GM23338 (cell line): ENCODE measurements at regions not wholly inside any gene's neighbourhood (a gene's known extent, or its start where the extent isn't known, plus 50 kb on each side); places are given as distances from the start of the nearest gene placed in this dataset.

Source experiments
- CREB1 ChIP-seq: fragments of 250-450 bp; sonication (Bioruptor Pico); IDR thresholded peaks from 2 replicates; pipeline ENCODE4 v1.5.0; 2020; ENCODE audit warnings: low read depth, mild to moderate bottlenecking, moderate library complexity
- CTCF ChIP-seq, 2 experiments: fragments of 200-600 bp in 1 of 2; sonication (generic) in 1 of 2; conservative IDR thresholded peaks; 2 replicates each; pipeline versions ENCODE4 v1.5.1 to v1.6.1; 2016 to 2017; ENCODE audit warnings: antibody characterized with exemption in 2 of 2, low read depth in 2 of 2, mild to moderate bottlenecking in 2 of 2, moderate library complexity in 1 of 2
- ETS1 ChIP-seq: IDR thresholded peaks from 2 replicates; pipeline ENCODE4 v1.6.1; 2016; ENCODE audit warnings: antibody characterized with exemption
- EZH2 ChIP-seq: fragments of 200-600 bp; sonication (generic); IDR thresholded peaks from one replicate; pipeline ENCODE4 v1.8.0; 2017; ENCODE audit warnings: antibody characterized with exemption, mild to moderate bottlenecking, low read depth; ENCODE audit not compliant: unreplicated experiment
- EZH2phosphoT487 ChIP-seq: fragments of 200-600 bp; sonication (generic); IDR thresholded peaks from one replicate; pipeline ENCODE4 v1.8.1; 2018; ENCODE audit warnings: antibody characterized with exemption; ENCODE audit not compliant: unreplicated experiment
- JUNB ChIP-seq: IDR thresholded peaks from one replicate; pipeline ENCODE4 v1.6.1; 2016; ENCODE audit warnings: antibody characterized with exemption; ENCODE audit not compliant: unreplicated experiment
- NANOG ChIP-seq: IDR thresholded peaks from 2 replicates; pipeline ENCODE4 v1.6.1; 2016; ENCODE audit warnings: antibody characterized with exemption, borderline replicate concordance
- POLR2AphosphoS5 ChIP-seq: IDR thresholded peaks from 2 replicates; pipeline ENCODE4 v1.6.1; 2016; ENCODE audit warnings: antibody characterized with exemption, low read depth
- REST ChIP-seq: IDR thresholded peaks from one replicate; pipeline ENCODE4 v1.6.1; 2018; ENCODE audit warnings: antibody characterized with exemption; ENCODE audit not compliant: unreplicated experiment
- STAT1 ChIP-seq: IDR thresholded peaks from one replicate; pipeline ENCODE4 v1.6.1; 2016; ENCODE audit warnings: antibody characterized with exemption; ENCODE audit not compliant: unreplicated experiment
- ZNF114 ChIP-seq: fragments of 250-450 bp; sonication (Bioruptor Pico); IDR thresholded peaks from 2 replicates; pipeline ENCODE4 v1.5.0; 2020; ENCODE audit warnings: mild to moderate bottlenecking, moderate library complexity
- ZNF331 ChIP-seq: fragments of 250-450 bp; sonication (Bioruptor Pico); IDR thresholded peaks from 2 replicates; pipeline ENCODE4 v1.5.0; 2020; ENCODE audit warnings: low read depth, mild to moderate bottlenecking, moderate library complexity
- ZNF462 ChIP-seq: fragments of 250-450 bp; sonication (Bioruptor Pico); IDR thresholded peaks from 2 replicates; pipeline ENCODE4 v1.5.0; 2020; ENCODE audit warnings: mild to moderate bottlenecking, moderate library complexity

GRCh38 chr3:137572931-137573330 lies 191.2 kb upstream of the SOX14 start:
- no peak for TF ChIP-seq NANOG
- TF ChIP-seq REST: no peak
- no peak for TF ChIP-seq CTCF (conservative IDR thresholded peaks at IDR 0.05; ENCODE audit: low read depth in 2 of 2)
- no peak for TF ChIP-seq POLR2AphosphoS5
- no peak for TF ChIP-seq EZH2
- TF ChIP-seq EZH2phosphoT487: no peak
- no peak for TF ChIP-seq CREB1
- TF ChIP-seq ETS1: no peak
- TF ChIP-seq STAT1: no peak
- TF ChIP-seq ZNF114 (CRISPR knock-in tag): no peak
- TF ChIP-seq ZNF331 (CRISPR knock-in tag): no peak
- no peak for TF ChIP-seq JUNB
- TF ChIP-seq ZNF462 (CRISPR knock-in tag): no peak
